Suprapubic skin (tissue), 4 donors: ENCODE measurements at regions not wholly inside any gene's neighbourhood (a gene's known extent, or its start where the extent isn't known, plus 50 kb on each side); places are given as distances from the start of the nearest gene placed in this dataset.

Source experiments
- DNase-seq, 2 donors: peaks; one replicate each; pipeline ENCODE4 v3.0.0-alpha.2; 2019; ENCODE audit warnings: low spot score in 2 of 2
- H3K27ac ChIP-seq: fragments of 200-600 bp; sonication (generic); one replicate; pipeline ENCODE4 v1.5.1; 2019
- H3K27me3 ChIP-seq: fragments of 200-600 bp; sonication (generic); one replicate; pipeline ENCODE4 v1.5.1; 2019
- H3K36me3 ChIP-seq: fragments of 200-600 bp; sonication (generic); one replicate; pipeline ENCODE4 v1.5.1; 2019
- H3K4me1 ChIP-seq: fragments of 200-600 bp; sonication (generic); one replicate; pipeline ENCODE4 v1.5.1; 2019
- H3K4me3 ChIP-seq: fragments of 200-600 bp; sonication (generic); one replicate; pipeline ENCODE4 v1.5.1; 2019; ENCODE audit warnings: mild to moderate bottlenecking
- H3K9me3 ChIP-seq: fragments of 200-600 bp; sonication (generic); one replicate; pipeline ENCODE4 v1.5.1; 2019
- EP300 ChIP-seq: sonication (generic); formaldehyde crosslinking; IDR thresholded peaks from one replicate; pipeline ENCODE4 v1.6.1; 2017; ENCODE audit warnings: antibody characterized with exemption
- POLR2A ChIP-seq, 2 donors: fragments of 450-650 bp; IDR thresholded peaks; one replicate each; pipeline ENCODE4 v1.6.1; 2017; ENCODE audit warnings: antibody characterized with exemption in 2 of 2, mild to moderate bottlenecking in 2 of 2, moderate library complexity in 2 of 2
- POLR2AphosphoS5 ChIP-seq, 3 donors: sonication (generic); formaldehyde crosslinking; IDR thresholded peaks; one replicate each; pipeline ENCODE4 v1.6.1; 2017; ENCODE audit warnings: antibody characterized with exemption in 3 of 3
- WGBS: methylation state at CpG from one replicate; pipeline ENCODE4 v1.1.5; 2018; 5-methylcytosine and 5-hydroxymethylcytosine counted together
- TF ChIP-seq, protein P1 (sequence below), 2 donors: fragments of 200-600 bp in 1 of 2; fragments of 450-650 bp in 1 of 2; sonication (generic) in 1 of 2; IDR thresholded peaks; one replicate each; pipeline ENCODE4 v1.5.1; 2016 to 2019; ENCODE audit warnings: antibody characterized with exemption in 2 of 2, mild to moderate bottlenecking in 1 of 2, moderate library complexity in 1 of 2

DNA sequence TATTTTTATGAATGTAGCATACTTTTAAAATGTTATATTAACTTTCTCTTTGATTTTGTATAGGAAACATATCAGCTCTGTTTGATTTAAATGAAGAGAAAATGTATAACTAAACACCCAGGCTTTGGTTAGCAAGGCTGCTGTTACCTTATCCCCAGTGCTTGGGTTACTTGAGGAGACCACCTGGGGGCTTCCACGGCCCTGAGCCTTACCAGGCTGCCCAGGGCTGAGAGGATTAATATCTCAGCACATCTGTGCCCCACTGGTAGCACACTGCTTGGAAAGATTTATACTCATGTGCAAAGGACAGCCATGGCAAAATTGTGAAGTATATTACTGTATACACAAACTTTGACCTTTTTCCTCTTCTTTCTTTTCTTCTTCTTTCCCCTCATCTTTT is 752.9 kb downstream of the RAPGEF2 start:
- DNase-seq: no peak
- Histone ChIP-seq H3K27me3 (no peaks in the 10 kb centered on the region), H3K9me3 (no peaks in the 10 kb centered on the region), H3K4me1 (no peaks in the 10 kb centered on the region), H3K27ac (no peak overlapping the region), H3K36me3 (no peaks in the 10 kb centered on the region), H3K4me3 (no peak overlapping the region)
- TF ChIP-seq EP300 (no peak), POLR2AphosphoS5 (IDR thresholded peaks at IDR 0.05) (no peak), POLR2A (IDR thresholded peaks at IDR 0.05) (no peak)
- TF ChIP-seq, protein P1, sequence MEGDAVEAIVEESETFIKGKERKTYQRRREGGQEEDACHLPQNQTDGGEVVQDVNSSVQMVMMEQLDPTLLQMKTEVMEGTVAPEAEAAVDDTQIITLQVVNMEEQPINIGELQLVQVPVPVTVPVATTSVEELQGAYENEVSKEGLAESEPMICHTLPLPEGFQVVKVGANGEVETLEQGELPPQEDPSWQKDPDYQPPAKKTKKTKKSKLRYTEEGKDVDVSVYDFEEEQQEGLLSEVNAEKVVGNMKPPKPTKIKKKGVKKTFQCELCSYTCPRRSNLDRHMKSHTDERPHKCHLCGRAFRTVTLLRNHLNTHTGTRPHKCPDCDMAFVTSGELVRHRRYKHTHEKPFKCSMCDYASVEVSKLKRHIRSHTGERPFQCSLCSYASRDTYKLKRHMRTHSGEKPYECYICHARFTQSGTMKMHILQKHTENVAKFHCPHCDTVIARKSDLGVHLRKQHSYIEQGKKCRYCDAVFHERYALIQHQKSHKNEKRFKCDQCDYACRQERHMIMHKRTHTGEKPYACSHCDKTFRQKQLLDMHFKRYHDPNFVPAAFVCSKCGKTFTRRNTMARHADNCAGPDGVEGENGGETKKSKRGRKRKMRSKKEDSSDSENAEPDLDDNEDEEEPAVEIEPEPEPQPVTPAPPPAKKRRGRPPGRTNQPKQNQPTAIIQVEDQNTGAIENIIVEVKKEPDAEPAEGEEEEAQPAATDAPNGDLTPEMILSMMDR (IDR thresholded peaks at IDR 0.05): no peak
- WGBS: 50% methylated on average over 1 of the region's 1 CpG

DNA sequence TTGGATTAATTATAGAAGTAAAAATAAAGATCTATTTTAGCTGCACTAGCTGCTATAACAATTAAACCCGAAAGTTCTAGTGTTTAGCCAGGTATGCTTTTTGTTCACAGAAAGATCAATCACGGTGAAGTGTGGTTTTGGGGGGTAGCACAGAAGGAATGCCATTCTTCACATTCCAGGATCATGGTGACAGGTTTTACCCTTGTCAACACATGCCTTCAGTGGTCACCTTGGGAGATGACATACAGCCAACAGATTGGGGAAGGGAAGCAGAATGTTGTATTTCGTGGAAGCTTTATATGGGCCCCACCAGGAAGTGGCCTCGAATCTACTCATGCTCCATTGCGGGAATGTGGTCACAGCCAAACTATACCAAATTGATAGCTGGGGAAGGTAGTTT is 753.6 kb downstream of the RAPGEF2 start:
- 60% methylated on average over 5 of the region's 5 CpGs for WGBS
- DNase-seq: no peak
- TF ChIP-seq POLR2AphosphoS5 (IDR thresholded peaks at IDR 0.05): no peak
- TF ChIP-seq, protein P1 (IDR thresholded peaks at IDR 0.05): no peak
- no peak for TF ChIP-seq POLR2A (IDR thresholded peaks at IDR 0.05)
- no peak for TF ChIP-seq EP300
- Histone ChIP-seq H3K27ac (no peak overlapping the region), H3K36me3 (no peaks in the 10 kb centered on the region), H3K27me3 (no peaks in the 10 kb centered on the region), H3K4me3 (no peak overlapping the region), H3K4me1 (no peaks in the 10 kb centered on the region), H3K9me3 (no peaks in the 10 kb centered on the region)

DNA sequence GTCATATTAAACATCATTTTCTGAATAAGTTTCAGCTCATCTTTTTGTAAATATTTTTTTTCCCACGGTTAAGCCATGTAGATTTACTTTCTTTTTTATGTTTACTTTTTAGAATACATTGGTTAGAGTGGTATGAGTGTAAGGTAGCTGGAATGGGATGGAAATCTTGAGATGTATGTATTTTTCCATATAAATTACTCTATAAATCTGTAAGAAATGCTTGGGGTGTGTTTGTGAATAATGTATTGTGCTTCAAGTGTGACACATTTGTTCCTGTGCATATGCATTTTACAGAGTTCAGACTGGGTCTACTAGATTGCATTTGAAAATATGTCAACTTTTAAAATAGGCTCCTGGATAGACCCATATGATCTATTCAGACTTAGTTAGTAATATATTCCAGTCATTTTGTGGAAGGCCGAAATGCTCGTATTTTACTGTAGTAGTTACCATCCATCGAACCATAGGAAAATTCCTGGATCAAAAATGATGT is 756.8 kb downstream of the RAPGEF2 start:
- Histone ChIP-seq H3K27ac (no peak overlapping the region), H3K9me3 (no peaks in the 10 kb centered on the region), H3K27me3 (no peaks in the 10 kb centered on the region), H3K4me1 (no peaks in the 10 kb centered on the region), H3K36me3 (no peaks in the 10 kb centered on the region), H3K4me3 (no peak overlapping the region)
- WGBS: 90% methylated on average over 4 of the region's 4 CpGs
- no peak for DNase-seq
- TF ChIP-seq POLR2AphosphoS5 (IDR thresholded peaks at IDR 0.05): no peak
- TF ChIP-seq, protein P1 (IDR thresholded peaks at IDR 0.05): no peak
- TF ChIP-seq EP300: no peak
- no peak for TF ChIP-seq POLR2A (IDR thresholded peaks at IDR 0.05)

DNA sequence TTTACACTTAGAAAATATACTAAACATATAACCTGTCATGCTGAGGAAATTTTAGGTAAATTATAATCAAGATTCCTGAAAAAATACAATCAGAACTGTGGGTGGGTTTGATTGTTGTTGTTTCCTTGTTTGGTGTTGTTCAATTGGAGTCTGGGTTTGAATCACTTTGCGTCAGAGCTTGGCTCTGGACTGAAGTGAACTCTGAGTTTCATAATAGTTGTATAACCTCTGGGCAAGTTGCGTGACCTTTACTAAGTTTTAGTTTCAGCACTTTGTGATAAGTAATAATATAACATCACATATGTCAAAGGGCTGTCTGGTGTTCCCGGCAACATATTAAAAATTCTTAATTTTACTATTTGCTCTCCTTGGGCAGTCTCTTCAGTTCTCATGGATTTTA is 758.1 kb downstream of the RAPGEF2 start:
- no peak for DNase-seq
- H3K27me3 ChIP-seq: no peaks in the 10 kb centered on the region
- H3K4me1 ChIP-seq: no peaks in the 10 kb centered on the region
- TF ChIP-seq, protein P1 (IDR thresholded peaks at IDR 0.05): no peak
- no peak for TF ChIP-seq POLR2AphosphoS5 (IDR thresholded peaks at IDR 0.05)
- TF ChIP-seq POLR2A (IDR thresholded peaks at IDR 0.05): no peak
- no peak for TF ChIP-seq EP300
- H3K36me3 ChIP-seq: no peaks in the 10 kb centered on the region
- 83% methylated on average over 3 of the region's 3 CpGs for WGBS
- no peak overlapping the region for H3K4me3 ChIP-seq
- no peak overlapping the region for H3K27ac ChIP-seq
- no peaks in the 10 kb centered on the region for H3K9me3 ChIP-seq

DNA sequence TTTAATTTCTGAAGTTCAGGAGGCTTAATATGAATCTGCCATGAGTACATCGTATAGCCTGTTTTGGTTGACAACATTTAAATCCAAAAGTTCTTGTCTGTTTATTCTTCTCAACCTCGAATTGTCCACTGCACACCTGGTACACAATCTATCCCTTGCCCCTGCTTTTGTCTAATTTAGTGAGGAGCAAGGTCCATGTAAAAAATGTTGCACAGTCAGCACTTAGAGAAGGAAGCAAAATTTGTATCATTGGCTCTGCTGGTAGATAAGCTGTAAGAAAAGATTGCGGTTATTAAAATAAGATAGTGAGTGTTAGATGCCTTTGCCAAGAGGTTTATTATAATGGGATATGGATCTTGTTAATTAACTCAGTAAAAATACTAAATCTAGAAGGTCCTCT is 761.5 kb downstream of the RAPGEF2 start:
- Histone ChIP-seq H3K27me3 (no peaks in the 10 kb centered on the region), H3K36me3 (no peaks in the 10 kb centered on the region), H3K4me1 (no peaks in the 10 kb centered on the region), H3K9me3 (no peaks in the 10 kb centered on the region), H3K4me3 (no peak overlapping the region), H3K27ac (no peak overlapping the region)
- 79% methylated on average over 3 of the region's 3 CpGs for WGBS
- DNase-seq: no peak
- TF ChIP-seq, protein P1 (IDR thresholded peaks at IDR 0.05): no peak
- no peak for TF ChIP-seq POLR2AphosphoS5 (IDR thresholded peaks at IDR 0.05)
- TF ChIP-seq POLR2A (IDR thresholded peaks at IDR 0.05): no peak
- TF ChIP-seq EP300: no peak
